ENCODE measurements at regions not wholly inside any gene's neighbourhood (a gene's known extent, or its start where the extent isn't known, plus 50 kb on each side); places are given as distances from the start of the nearest gene placed in this dataset.

- TF ChIP-seq CHD7 (IDR thresholded peaks at IDR 0.05; ENCODE audit: insufficient replicate concordance, low read length): no peak
- no peak for TF ChIP-seq BCL11A (IDR thresholded peaks at IDR 0.05; ENCODE audit: low read depth in 2 of 2, low read length in 2 of 2)
- TF ChIP-seq NRF1 (IDR thresholded peaks at IDR 0.05; ENCODE audit: low read depth, low read length): no peak
- TF ChIP-seq, protein P1, sequence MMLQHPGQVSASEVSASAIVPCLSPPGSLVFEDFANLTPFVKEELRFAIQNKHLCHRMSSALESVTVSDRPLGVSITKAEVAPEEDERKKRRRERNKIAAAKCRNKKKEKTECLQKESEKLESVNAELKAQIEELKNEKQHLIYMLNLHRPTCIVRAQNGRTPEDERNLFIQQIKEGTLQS (IDR thresholded peaks at IDR 0.05; ENCODE audit: insufficient read depth, low read depth, low read length): no peak
- no peak for TF ChIP-seq GABPA (IDR thresholded peaks at IDR 0.05; ENCODE audit: borderline replicate concordance, insufficient read depth, low read length)
- no peak for TF ChIP-seq CEBPB (IDR thresholded peaks at IDR 0.05; ENCODE audit: low read depth, low read length)
- no peak for TF ChIP-seq CBX5 (IDR thresholded peaks at IDR 0.05; ENCODE audit: low read depth, low read length)
- TF ChIP-seq POLR2AphosphoS5 (IDR thresholded peaks at IDR 0.05; ENCODE audit: low read depth, low read length): no peak
- TF ChIP-seq RFX5 (IDR thresholded peaks at IDR 0.05; ENCODE audit: borderline replicate concordance, low read depth, low read length): no peak
- TF ChIP-seq ZNF274 (IDR thresholded peaks at IDR 0.05; ENCODE audit: borderline replicate concordance, extremely low read depth, low read length): no peak
- no peak for TF ChIP-seq SIX5 (IDR thresholded peaks at IDR 0.05; ENCODE audit: low read depth, low read length)
- no peak for TF ChIP-seq BRCA1 (IDR thresholded peaks at IDR 0.05; ENCODE audit: low read depth, low read length)
- TF ChIP-seq SP4 (IDR thresholded peaks at IDR 0.05; ENCODE audit: low read length): no peak
Measured at GRCh38 chr10:109287858-109288257, 635.5 kb downstream of the XPNPEP1 start (continued).
